ENCODE measurements at regions not wholly inside any gene's neighbourhood (a gene's known extent, or its start where the extent isn't known, plus 50 kb on each side); places are given as distances from the start of the nearest gene placed in this dataset.

DNA sequence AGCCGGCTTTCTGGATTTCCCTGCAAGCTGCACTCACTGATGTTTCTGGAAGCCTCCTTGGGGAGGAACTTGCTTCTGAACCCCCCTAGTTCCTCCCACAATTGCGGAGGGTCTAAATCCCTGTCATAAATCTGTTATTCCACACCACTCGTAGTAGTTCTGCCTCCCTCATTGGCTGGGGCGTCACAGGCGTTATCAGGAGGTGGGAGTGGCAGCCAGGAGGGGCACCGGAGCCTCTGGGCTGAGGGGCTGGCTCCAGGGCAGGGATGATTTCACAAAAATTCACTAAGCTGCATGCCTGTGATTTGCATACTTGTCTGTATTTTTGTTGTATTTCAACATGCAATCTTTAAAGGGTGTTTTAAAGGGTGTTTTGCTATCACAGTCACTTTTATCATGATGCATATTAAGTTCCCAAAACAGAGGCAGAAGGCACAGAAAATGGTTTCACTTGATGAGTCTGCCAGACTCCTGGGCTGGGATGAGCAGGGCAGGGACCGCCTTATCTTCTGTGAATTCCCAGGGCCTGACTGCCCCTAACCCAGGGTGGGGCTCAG lies 176.2 kb upstream of the FOXF1 start:
- no peak for TF ChIP-seq FOS (IDR thresholded peaks at IDR 0.05; ENCODE audit: borderline replicate concordance, insufficient read depth, low read length)
- no peak for TF ChIP-seq POLR2AphosphoS5 (IDR thresholded peaks at IDR 0.05; ENCODE audit: insufficient read depth, low read depth, low read length)
- TF ChIP-seq POLR2A (IDR thresholded peaks at IDR 0.05; ENCODE audit: low read depth, low read length) = no peak
- TF ChIP-seq, protein P1, sequence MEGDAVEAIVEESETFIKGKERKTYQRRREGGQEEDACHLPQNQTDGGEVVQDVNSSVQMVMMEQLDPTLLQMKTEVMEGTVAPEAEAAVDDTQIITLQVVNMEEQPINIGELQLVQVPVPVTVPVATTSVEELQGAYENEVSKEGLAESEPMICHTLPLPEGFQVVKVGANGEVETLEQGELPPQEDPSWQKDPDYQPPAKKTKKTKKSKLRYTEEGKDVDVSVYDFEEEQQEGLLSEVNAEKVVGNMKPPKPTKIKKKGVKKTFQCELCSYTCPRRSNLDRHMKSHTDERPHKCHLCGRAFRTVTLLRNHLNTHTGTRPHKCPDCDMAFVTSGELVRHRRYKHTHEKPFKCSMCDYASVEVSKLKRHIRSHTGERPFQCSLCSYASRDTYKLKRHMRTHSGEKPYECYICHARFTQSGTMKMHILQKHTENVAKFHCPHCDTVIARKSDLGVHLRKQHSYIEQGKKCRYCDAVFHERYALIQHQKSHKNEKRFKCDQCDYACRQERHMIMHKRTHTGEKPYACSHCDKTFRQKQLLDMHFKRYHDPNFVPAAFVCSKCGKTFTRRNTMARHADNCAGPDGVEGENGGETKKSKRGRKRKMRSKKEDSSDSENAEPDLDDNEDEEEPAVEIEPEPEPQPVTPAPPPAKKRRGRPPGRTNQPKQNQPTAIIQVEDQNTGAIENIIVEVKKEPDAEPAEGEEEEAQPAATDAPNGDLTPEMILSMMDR (IDR thresholded peaks at IDR 0.05; ENCODE audit: extremely low read depth in 1 of 2, insufficient read depth in 1 of 2, low read depth in 1 of 2, low read length in 2 of 2) = no peak

Measured in endothelial cell of umbilical vein (primary cell).